SK-N-SH (cell line): ENCODE measurements at regions not wholly inside any gene's neighbourhood (a gene's known extent, or its start where the extent isn't known, plus 50 kb on each side); places are given as distances from the start of the nearest gene placed in this dataset.

Experiments
- CTCF ChIA-PET: fragments of 300-600, 350-600 bp; formaldehyde crosslinking; extraction: SDS; loops from one replicate; lab custom pipeline; 2021; lab: Yijun Ruan, JAX
- POLR2A ChIA-PET: fragments of 350-600 bp; sonication (Branson Sonifier 250); formaldehyde crosslinking; extraction: SDS; loops from one replicate; lab custom pipeline; 2020; ENCODE audit warnings: antibody characterized with exemption, inconsistent platforms; lab: Yijun Ruan, JAX
- DNase-seq: peaks from one replicate; pipeline ENCODE4 v3.0.0; 2012
- H2AFZ ChIP-seq: fragments of 200-600 bp; sonication (generic); 2 replicates; pipeline ENCODE4 v1.8.1; 2016; ENCODE audit warnings: antibody characterized with exemption, mild to moderate bottlenecking, low read depth
- H3F3A ChIP-seq: fragments of 200-600 bp; sonication (generic); replicated peaks from 2 replicates; pipeline ENCODE3; 2016; ENCODE audit warnings: antibody characterized with exemption, mild to moderate bottlenecking; ENCODE audit not compliant: insufficient read depth
- H3K27ac ChIP-seq, 2 experiments: fragments of 200-500 bp in 1 of 2; fragments of 200-600 bp in 1 of 2; sonication (Bioruptor generic) in 1 of 2; sonication (generic), shearing (Covaris generic) in 1 of 2; 2 replicates each; pipeline versions ENCODE4 v1.5.1 to v1.6.1; 2014 to 2016; ENCODE audit warnings: low read depth in 2 of 2, inconsistent platforms in 1 of 2, low read length in 1 of 2, mild to moderate bottlenecking in 1 of 2, mixed read lengths in 1 of 2
- H3K27me3 ChIP-seq: fragments of 200-600 bp; sonication (generic), shearing (Covaris generic); 2 replicates; pipeline ENCODE4 v1.6.1; 2016; ENCODE audit warnings: mixed run types; ENCODE audit not compliant: insufficient read depth
- H3K36me3 ChIP-seq, 2 experiments: fragments of 200-500 bp in 1 of 2; fragments of 200-600 bp in 1 of 2; sonication (Bioruptor generic) in 1 of 2; sonication (generic) in 1 of 2; replicated peaks in 1 of 2; 2 replicates each; pipeline versions ENCODE3 to v1.5.1; 2014 to 2016; ENCODE audit warnings: low read length in 1 of 2, mild to moderate bottlenecking in 1 of 2; ENCODE audit not compliant: insufficient read depth in 2 of 2, control insufficient read depth in 1 of 2
- H3K4me1 ChIP-seq, 2 experiments: fragments of 200-500 bp in 1 of 2; fragments of 200-600 bp in 1 of 2; sonication (Bioruptor generic) in 1 of 2; sonication (generic), shearing (Covaris generic) in 1 of 2; 2 replicates each; pipeline versions ENCODE4 v1.5.1 to v1.6.1; 2014 to 2016; ENCODE audit warnings: low read depth in 1 of 2, low read length in 1 of 2, mixed run types in 1 of 2; ENCODE audit not compliant: insufficient read depth in 2 of 2, control insufficient read depth in 1 of 2
- H3K4me2 ChIP-seq: fragments of 200-600 bp; sonication (generic), shearing (Covaris generic); 2 replicates; pipeline ENCODE4 v1.6.1; 2017; ENCODE audit warnings: mixed run types
- H3K4me3 ChIP-seq, 2 experiments: fragments of 200-500 bp in 1 of 2; fragments of 200-600 bp in 1 of 2; sonication (Bioruptor generic) in 1 of 2; sonication (generic), shearing (Covaris generic) in 1 of 2; 2 replicates each; pipeline versions ENCODE4 v1.5.1 to v1.8.1; 2014 to 2016; ENCODE audit warnings: low read depth in 2 of 2, inconsistent platforms in 1 of 2, low read length in 1 of 2, mild to moderate bottlenecking in 1 of 2, mixed read lengths in 1 of 2, moderate library complexity in 1 of 2
- H3K79me2 ChIP-seq: fragments of 200-600 bp; sonication (generic); 2 replicates; pipeline ENCODE4 v1.8.1; 2017; ENCODE audit warnings: mild to moderate bottlenecking; ENCODE audit not compliant: insufficient read depth
- H3K9ac ChIP-seq: fragments of 200-600 bp; sonication (generic); 2 replicates; pipeline ENCODE4 v1.6.1; 2017; ENCODE audit warnings: mixed run types
- H3K9me2 ChIP-seq: fragments of 200-600 bp; sonication (generic); 2 replicates; pipeline ENCODE4 v1.6.1; 2017; ENCODE audit warnings: mixed run types
- H3K9me3 ChIP-seq: fragments of 200-600 bp; sonication (generic); 2 replicates; pipeline ENCODE4 v1.6.1; 2017; ENCODE audit warnings: mixed run types, mild to moderate bottlenecking, moderate library complexity
- H4K20me1 ChIP-seq: fragments of 200-600 bp; sonication (generic); 2 replicates; pipeline ENCODE4 v1.6.1; 2017; ENCODE audit warnings: mild to moderate bottlenecking, mixed run types; ENCODE audit not compliant: insufficient read depth
- CHD2 ChIP-seq: fragments of 150-350 bp; IDR thresholded peaks from 2 replicates; pipeline ENCODE4 v1.6.1; 2018; ENCODE audit warnings: low read length; ENCODE audit not compliant: partially characterized antibody
- ELF1 ChIP-seq: IDR thresholded peaks from 2 replicates; pipeline ENCODE4 v1.4.0; 2012
- EP300 ChIP-seq, 2 experiments: IDR thresholded peaks; 2 replicates each; pipeline versions ENCODE4 v1.4.0 to v1.6.1; 2012; ENCODE audit warnings: borderline replicate concordance in 1 of 2, low read depth in 1 of 2, low read length in 1 of 2
- EZH2phosphoT487 ChIP-seq: fragments of 200-600 bp; sonication (generic); IDR thresholded peaks from 2 replicates; pipeline ENCODE4 v1.6.1; 2017; ENCODE audit warnings: low read depth, mixed run types, mild to moderate bottlenecking, antibody characterized with exemption, moderate library complexity, borderline replicate concordance
- FOSL2 ChIP-seq: IDR thresholded peaks from 2 replicates; pipeline ENCODE4 v1.4.0; 2012; ENCODE audit warnings: low read depth, mild to moderate bottlenecking, moderate library complexity, borderline replicate concordance
- FOXJ3 ChIP-seq: sonication (generic); formaldehyde crosslinking; IDR thresholded peaks from 2 replicates; pipeline ENCODE4 v1.5.1; 2020; ENCODE audit warnings: mild to moderate bottlenecking, missing genetic modification reagents
- FOXM1 ChIP-seq: IDR thresholded peaks from 2 replicates; pipeline ENCODE4 v1.4.0; 2012; ENCODE audit warnings: low read depth, mild to moderate bottlenecking
- JUND ChIP-seq: IDR thresholded peaks from 2 replicates; pipeline ENCODE4 v1.4.0; 2012
- MEF2A ChIP-seq: IDR thresholded peaks from 2 replicates; pipeline ENCODE4 v1.4.0; 2012; ENCODE audit warnings: low read depth, borderline replicate concordance
- NRF1 ChIP-seq: IDR thresholded peaks from 2 replicates; pipeline ENCODE4 v1.6.1; 2012; ENCODE audit warnings: low read depth, mild to moderate bottlenecking, low read length
- RCOR1 ChIP-seq: fragments of 150-350 bp; IDR thresholded peaks from 2 replicates; pipeline ENCODE4 v1.6.1; 2017; ENCODE audit warnings: antibody characterized with exemption, low read length
- RFX5 ChIP-seq: IDR thresholded peaks from 2 replicates; pipeline ENCODE4 v1.6.1; 2012; ENCODE audit warnings: mild to moderate bottlenecking, improper control_type of control experiment, low read length
- TAF1 ChIP-seq: IDR thresholded peaks from 2 replicates; pipeline ENCODE4 v1.6.1; 2012; ENCODE audit warnings: low read depth, mild to moderate bottlenecking, low read length, moderate library complexity, borderline replicate concordance
- TEAD4 ChIP-seq: IDR thresholded peaks from 2 replicates; pipeline ENCODE4 v1.4.0; 2012; ENCODE audit warnings: mild to moderate bottlenecking, borderline replicate concordance; ENCODE audit not compliant: insufficient read depth
- YY1 ChIP-seq: IDR thresholded peaks from 2 replicates; pipeline ENCODE4 v1.4.0; 2012; ENCODE audit warnings: low read depth, mild to moderate bottlenecking
- WGBS: methylation state at CpG from one replicate; pipeline ENCODE4 v1.1.6; 2017; ENCODE audit warnings: low lambda C conversion rate; 5-methylcytosine and 5-hydroxymethylcytosine counted together
- TF ChIP-seq, protein P1 (sequence below): IDR thresholded peaks from 2 replicates; pipeline ENCODE4 v1.4.0; 2012; ENCODE audit warnings: low read depth, borderline replicate concordance
- TF ChIP-seq, protein P2 (sequence below): fragments of 150-350 bp; IDR thresholded peaks from 2 replicates; pipeline ENCODE4 v1.6.1; 2017; ENCODE audit warnings: antibody characterized with exemption, low read length, low read depth, borderline replicate concordance

DNA sequence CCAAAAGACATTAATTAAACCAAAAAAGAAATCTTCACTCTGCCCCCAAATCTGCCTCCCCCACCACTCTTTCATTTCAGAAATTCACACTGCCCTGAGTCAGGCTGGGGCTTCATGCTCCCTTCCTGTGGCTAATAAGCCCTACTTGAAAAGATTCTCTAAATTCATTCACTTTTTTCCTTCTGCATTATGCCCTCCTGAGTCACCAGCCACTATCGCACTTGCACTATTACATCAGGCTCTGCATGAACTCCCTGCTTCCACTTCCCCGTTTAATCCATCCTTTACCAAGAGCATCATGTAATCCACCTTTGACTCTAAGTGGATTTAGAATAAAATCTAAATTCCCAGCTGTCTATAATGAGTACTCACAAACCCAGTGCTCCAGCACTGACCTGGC is 295.4 kb upstream of the KLF3 start:
- no peak for DNase-seq
- Histone ChIP-seq H3K9me3 (no peaks in the 10 kb centered on the region), H3K79me2 (no peaks in the 10 kb centered on the region), H4K20me1 (no peaks in the 10 kb centered on the region), H3K4me3 (no peak overlapping the region), H3K9me2 (no peaks in the 10 kb centered on the region), H3K4me2 (no peak overlapping the region), H3K4me1 (peaks cover 0 to 7% of the 10 kb centered on the region in 2 experiments; a peak in 2 of 4 replicates), H3K36me3 (no peaks in the 10 kb centered on the region), H3K27me3 (no peaks in the 10 kb centered on the region), H3K9ac (no peak overlapping the region), H3F3A (no peaks in the 10 kb centered on the region)
- CTCF ChIA-PET: no interaction called here
- 50% methylated on average over 2 of the region's 2 CpGs for WGBS
- no peak for TF ChIP-seq NRF1
- no peak for TF ChIP-seq MEF2A
- no peak for TF ChIP-seq CHD2
- TF ChIP-seq RFX5: no peak
- no peak for TF ChIP-seq FOXJ3 (CRISPR knock-in tag)
- TF ChIP-seq FOXM1: no peak
- TF ChIP-seq, protein P1, sequence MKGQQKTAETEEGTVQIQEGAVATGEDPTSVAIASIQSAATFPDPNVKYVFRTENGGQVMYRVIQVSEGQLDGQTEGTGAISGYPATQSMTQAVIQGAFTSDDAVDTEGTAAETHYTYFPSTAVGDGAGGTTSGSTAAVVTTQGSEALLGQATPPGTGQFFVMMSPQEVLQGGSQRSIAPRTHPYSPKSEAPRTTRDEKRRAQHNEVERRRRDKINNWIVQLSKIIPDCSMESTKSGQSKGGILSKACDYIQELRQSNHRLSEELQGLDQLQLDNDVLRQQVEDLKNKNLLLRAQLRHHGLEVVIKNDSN: no peak
- no peak for TF ChIP-seq TAF1
- TF ChIP-seq ELF1: no peak
- TF ChIP-seq, all 33 proteins: peak for 0
- H2AFZ ChIP-seq: no peak overlapping the region
- H3K27ac ChIP-seq: no peak overlapping the region
- POLR2A ChIA-PET: no interaction called here

DNA sequence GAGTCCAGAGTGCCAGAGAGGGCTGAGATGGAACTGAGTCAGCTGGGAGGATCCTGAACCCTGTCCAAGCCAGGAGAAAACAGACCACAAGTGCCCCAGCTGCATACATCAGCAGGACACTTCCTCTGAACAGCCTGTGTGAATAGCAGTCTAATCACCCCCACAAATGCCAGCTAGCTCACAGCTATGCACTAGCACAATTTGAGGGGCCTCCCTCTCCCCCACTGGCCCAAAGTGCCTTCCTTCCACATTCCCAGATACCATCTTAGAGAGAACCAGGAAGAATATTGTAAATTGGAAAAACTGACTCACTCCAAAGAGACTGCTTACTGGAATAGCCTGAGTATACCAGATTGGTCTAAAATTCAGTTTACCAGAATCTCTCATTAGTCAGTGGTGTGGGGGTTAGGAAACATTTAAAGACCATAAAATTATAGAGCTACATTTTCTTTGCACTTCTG is 292.6 kb upstream of the KLF3 start:
- ChIA-PET POLR2A (interaction anchor here (0.6 kb wide), 1 partner anchor 12 kb away, joined by 8 read pairs; no protein-coding TSS in a partner anchor), CTCF (interaction anchor here (1.5 kb wide), 1 partner anchor 20 kb away, joined by 3 read pairs; no protein-coding TSS in a partner anchor)
- Histone ChIP-seq H3K27ac (no peak overlapping the region), H3K4me2 (no peak overlapping the region), H3K36me3 (no peaks in the 10 kb centered on the region), H3F3A (no peaks in the 10 kb centered on the region), H3K4me3 (no peak overlapping the region), H3K9ac (no peak overlapping the region), H2AFZ (no peak overlapping the region), H3K79me2 (no peaks in the 10 kb centered on the region), H3K27me3 (no peaks in the 10 kb centered on the region), H3K9me3 (no peaks in the 10 kb centered on the region)
- DNase-seq: no peak
- no peak for TF ChIP-seq YY1
- TF ChIP-seq TEAD4: no peak
- TF ChIP-seq EZH2phosphoT487: no peak
- TF ChIP-seq EP300 (IDR thresholded peaks at IDR 0.05; ENCODE audit: borderline replicate concordance in 1 of 2, low read depth in 1 of 2, low read length in 1 of 2): no peak
- no peak for TF ChIP-seq TAF1
- TF ChIP-seq MEF2A: no peak
- TF ChIP-seq, protein P2, sequence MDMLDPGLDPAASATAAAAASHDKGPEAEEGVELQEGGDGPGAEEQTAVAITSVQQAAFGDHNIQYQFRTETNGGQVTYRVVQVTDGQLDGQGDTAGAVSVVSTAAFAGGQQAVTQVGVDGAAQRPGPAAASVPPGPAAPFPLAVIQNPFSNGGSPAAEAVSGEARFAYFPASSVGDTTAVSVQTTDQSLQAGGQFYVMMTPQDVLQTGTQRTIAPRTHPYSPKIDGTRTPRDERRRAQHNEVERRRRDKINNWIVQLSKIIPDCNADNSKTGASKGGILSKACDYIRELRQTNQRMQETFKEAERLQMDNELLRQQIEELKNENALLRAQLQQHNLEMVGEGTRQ: no peak
- no peak for TF ChIP-seq RFX5
- no peak for TF ChIP-seq RCOR1
- TF ChIP-seq JUND: no peak
- TF ChIP-seq FOXJ3 (CRISPR knock-in tag): no peak
- no peak for TF ChIP-seq FOSL2
- TF ChIP-seq, all 33 proteins: peak for 0
- Histone ChIP-seq H4K20me1 (no peaks in the 10 kb centered on the region), H3K9me2 (no peaks in the 10 kb centered on the region), H3K4me1 (no peaks in the 10 kb centered on the region; a peak in 1 of 4 replicates)
